ENCODE measurements at regions not wholly inside any gene's neighbourhood (a gene's known extent, or its start where the extent isn't known, plus 50 kb on each side); places are given as distances from the start of the nearest gene placed in this dataset.
"Not testable (repeated sequence)": the region's sequence is repeated elsewhere in the genome, so short reads cannot be mapped to it uniquely, and the experiment has no call there.

GRCh38 chr15:20302141-20303069 is 239.2 kb downstream of the GOLGA6L6 start:
- not testable (repeated sequence) for H3K27me3 Mint-ChIP-seq; H3K4me1 ChIP-seq (ENCODE audit: control insufficient read depth, insufficient read depth, low read length, poor library complexity, severe bottlenecking); DNase-seq; H3K36me3 ChIP-seq (ENCODE audit: control insufficient read depth, insufficient read depth, low read length); H3K4me1 Mint-ChIP-seq; H3K27ac ChIP-seq (ENCODE audit: insufficient read depth, low read length, poor library complexity, severe bottlenecking); H3K36me3 Mint-ChIP-seq; H3K9me3 ChIP-seq (ENCODE audit: control insufficient read depth in 2 of 2, low read length in 2 of 2); ATAC-seq (ENCODE audit: low read depth in 2 of 2); H3K9me3 Mint-ChIP-seq; H3K27me3 ChIP-seq (ENCODE audit: control insufficient read depth, insufficient read depth, low read length); H3K4me3 Mint-ChIP-seq; H3K4me3 ChIP-seq (ENCODE audit: low read depth, low read length)
- H3K27ac Mint-ChIP-seq, result peak overlapping the region in 1 of 3 donors; percentile 16

- H3K4me1 ChIP-seq (ENCODE audit: control insufficient read depth, insufficient read depth, low read length, poor library complexity, severe bottlenecking); H3K4me3 Mint-ChIP-seq; ATAC-seq (ENCODE audit: low read depth in 2 of 2); H3K27me3 ChIP-seq (ENCODE audit: control insufficient read depth, insufficient read depth, low read length); H3K4me3 ChIP-seq (ENCODE audit: low read depth, low read length); DNase-seq; H3K4me1 Mint-ChIP-seq; H3K36me3 Mint-ChIP-seq; H3K9me3 Mint-ChIP-seq; H3K9me3 ChIP-seq (ENCODE audit: control insufficient read depth in 2 of 2, low read length in 2 of 2); H3K27me3 Mint-ChIP-seq; H3K36me3 ChIP-seq (ENCODE audit: control insufficient read depth, insufficient read depth, low read length); H3K27ac ChIP-seq (ENCODE audit: insufficient read depth, low read length, poor library complexity, severe bottlenecking): not testable (repeated sequence)
- H3K27ac Mint-ChIP-seq, result peak overlapping the region in 1 of 3 donors; percentile 3
These were observed 240.0 kb downstream of the GOLGA6L6 start for GRCh38 chr15:20301471-20302081.

- H3K4me1 Mint-ChIP-seq; H3K4me3 ChIP-seq (ENCODE audit: low read depth, low read length); H3K4me1 ChIP-seq (ENCODE audit: control insufficient read depth, insufficient read depth, low read length, poor library complexity, severe bottlenecking); H3K9me3 ChIP-seq (ENCODE audit: control insufficient read depth in 2 of 2, low read length in 2 of 2); DNase-seq; H3K27ac ChIP-seq (ENCODE audit: insufficient read depth, low read length, poor library complexity, severe bottlenecking); H3K27ac Mint-ChIP-seq; H3K36me3 Mint-ChIP-seq; H3K4me3 Mint-ChIP-seq; ATAC-seq (ENCODE audit: low read depth in 2 of 2); H3K27me3 ChIP-seq (ENCODE audit: control insufficient read depth, insufficient read depth, low read length); H3K9me3 Mint-ChIP-seq; H3K36me3 ChIP-seq (ENCODE audit: control insufficient read depth, insufficient read depth, low read length); H3K27me3 Mint-ChIP-seq: not testable (repeated sequence)
These were observed 240.6 kb downstream of the GOLGA6L6 start for GRCh38 chr15:20301041-20301390.

GRCh38 chr15:20300351-20301040 is 241.1 kb downstream of the GOLGA6L6 start:
- not testable (repeated sequence) for H3K4me3 Mint-ChIP-seq, H3K4me1 Mint-ChIP-seq

GRCh38 chr15:20297603-20298123 is 243.9 kb downstream of the GOLGA6L6 start:
- not testable (repeated sequence) for H3K4me3 ChIP-seq (ENCODE audit: low read depth, low read length); H3K27me3 Mint-ChIP-seq; H3K4me1 ChIP-seq (ENCODE audit: control insufficient read depth, insufficient read depth, low read length, poor library complexity, severe bottlenecking); H3K27me3 ChIP-seq (ENCODE audit: control insufficient read depth, insufficient read depth, low read length); H3K27ac Mint-ChIP-seq; H3K4me3 Mint-ChIP-seq; H3K36me3 ChIP-seq (ENCODE audit: control insufficient read depth, insufficient read depth, low read length); H3K4me1 Mint-ChIP-seq; DNase-seq; ATAC-seq (ENCODE audit: low read depth in 2 of 2); H3K36me3 Mint-ChIP-seq; H3K9me3 Mint-ChIP-seq; H3K9me3 ChIP-seq (ENCODE audit: control insufficient read depth in 2 of 2, low read length in 2 of 2); H3K27ac ChIP-seq (ENCODE audit: insufficient read depth, low read length, poor library complexity, severe bottlenecking)

More at GRCh38 chr15:20300351-20301040, 241.1 kb downstream of the GOLGA6L6 start:
- H3K27me3 Mint-ChIP-seq; H3K27ac Mint-ChIP-seq; H3K4me3 ChIP-seq (ENCODE audit: low read depth, low read length); H3K4me1 ChIP-seq (ENCODE audit: control insufficient read depth, insufficient read depth, low read length, poor library complexity, severe bottlenecking); H3K9me3 Mint-ChIP-seq; H3K9me3 ChIP-seq (ENCODE audit: control insufficient read depth in 2 of 2, low read length in 2 of 2); H3K27ac ChIP-seq (ENCODE audit: insufficient read depth, low read length, poor library complexity, severe bottlenecking); H3K27me3 ChIP-seq (ENCODE audit: control insufficient read depth, insufficient read depth, low read length); H3K36me3 ChIP-seq (ENCODE audit: control insufficient read depth, insufficient read depth, low read length); DNase-seq; H3K36me3 Mint-ChIP-seq; ATAC-seq (ENCODE audit: low read depth in 2 of 2): not testable (repeated sequence)

- H3K27ac Mint-ChIP-seq; H3K36me3 ChIP-seq (ENCODE audit: control insufficient read depth, insufficient read depth, low read length); DNase-seq; H3K9me3 ChIP-seq (ENCODE audit: control insufficient read depth in 2 of 2, low read length in 2 of 2); H3K36me3 Mint-ChIP-seq; H3K4me1 Mint-ChIP-seq; H3K4me3 Mint-ChIP-seq; H3K9me3 Mint-ChIP-seq; H3K27ac ChIP-seq (ENCODE audit: insufficient read depth, low read length, poor library complexity, severe bottlenecking); H3K27me3 ChIP-seq (ENCODE audit: control insufficient read depth, insufficient read depth, low read length); H3K27me3 Mint-ChIP-seq; H3K4me1 ChIP-seq (ENCODE audit: control insufficient read depth, insufficient read depth, low read length, poor library complexity, severe bottlenecking); ATAC-seq (ENCODE audit: low read depth in 2 of 2); H3K4me3 ChIP-seq (ENCODE audit: low read depth, low read length): not testable (repeated sequence)
These were observed 245.3 kb downstream of the GOLGA6L6 start for GRCh38 chr15:20296261-20296660.

GRCh38 chr15:20295238-20295811 is 246.3 kb downstream of the GOLGA6L6 start:
- Histone ChIP-seq H3K27ac (ENCODE audit: insufficient read depth, low read length, poor library complexity, severe bottlenecking) (no peak overlapping the region), H3K27me3 (ENCODE audit: control insufficient read depth, insufficient read depth, low read length) (no peaks in the 10 kb centered on the region), H3K36me3 (ENCODE audit: control insufficient read depth, insufficient read depth, low read length) (no peaks in the 10 kb centered on the region), H3K9me3 (ENCODE audit: control insufficient read depth in 2 of 2, low read length in 2 of 2) (peaks cover 0 to 5% of the 10 kb centered on the region in 2 experiments), H3K4me1 (ENCODE audit: control insufficient read depth, insufficient read depth, low read length, poor library complexity, severe bottlenecking) (no peaks in the 10 kb centered on the region), H3K4me3 (ENCODE audit: low read depth, low read length) (no peak overlapping the region)
- Mint-ChIP-seq H3K27ac (no peak overlapping the region), H3K36me3 (no peaks in the 10 kb centered on the region), H3K4me3 (no peak overlapping the region), H3K27me3 (no peaks in the 10 kb centered on the region), H3K4me1 (no peaks in the 10 kb centered on the region), H3K9me3 (peaks cover 0 to 5% (median 0%) of the 10 kb centered on the region in 7 donors)
- ATAC-seq (ENCODE audit: low read depth in 2 of 2) (no peak), DNase-seq (no peak)
